IPS DF 19.7 (cell line): ENCODE measurements at regions not wholly inside any gene's neighbourhood (a gene's known extent, or its start where the extent isn't known, plus 50 kb on each side); places are given as distances from the start of the nearest gene placed in this dataset.
"Not testable (repeated sequence)": the region's sequence is repeated elsewhere in the genome, so short reads cannot be mapped to it uniquely, and the experiment has no call there.

Experiments
- DNase-seq: peaks from one replicate; pipeline ENCODE4 v3.0.0-alpha.2; 2013; ENCODE audit warnings: low read depth, low spot score

DNA sequence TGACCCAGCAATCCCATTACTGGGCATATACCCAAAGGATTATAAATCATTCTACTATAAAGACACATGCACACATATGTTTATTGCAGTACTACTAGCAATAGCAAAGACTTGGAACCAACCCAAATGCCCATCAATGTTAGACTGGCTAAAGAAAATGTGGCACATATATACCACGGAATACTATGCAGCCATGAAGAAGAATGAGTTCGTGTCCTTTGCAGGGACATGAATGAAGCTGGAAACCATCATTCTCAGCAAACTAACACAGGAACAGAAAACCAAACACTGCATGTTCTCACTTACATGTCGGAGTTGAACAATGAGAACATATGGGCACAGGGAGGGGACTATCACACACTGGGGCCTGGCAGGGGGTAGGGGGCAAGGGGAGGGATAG lies 183.0 kb downstream of the HACE1 start:
- not testable (repeated sequence) for DNase-seq

- not testable (repeated sequence) for DNase-seq
Measured at GRCh38 chr6:104675161-104675560, 184.6 kb downstream of the HACE1 start.

- not testable (repeated sequence) for DNase-seq
Measured at GRCh38 chr6:104673078-104673477, 186.6 kb downstream of the HACE1 start.

DNA sequence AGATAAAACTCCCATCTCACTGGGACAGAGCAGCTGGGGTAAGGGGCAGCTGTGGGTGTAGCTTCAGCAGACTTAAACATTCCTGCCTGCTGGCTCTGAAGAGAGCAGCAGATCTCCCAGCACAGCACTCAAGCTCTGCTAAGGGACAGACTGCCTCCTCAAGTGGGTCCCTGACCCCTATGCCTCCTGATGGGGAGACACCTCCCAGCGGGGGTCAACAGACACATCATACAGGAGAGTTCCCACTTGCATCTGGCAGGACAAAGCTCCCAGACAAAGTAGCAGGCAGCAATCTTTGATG lies 188.2 kb downstream of the HACE1 start:
- not testable (repeated sequence) for DNase-seq

GRCh38 chr6:104670834-104671590 lies 188.7 kb downstream of the HACE1 start:
- not testable (repeated sequence) for DNase-seq

- no peak for DNase-seq
Measured at GRCh38 chr6:104669483-104669882, 190.2 kb downstream of the HACE1 start.

- DNase-seq, result no peak
Measured at GRCh38 chr6:104656235-104656634, 203.5 kb downstream of the HACE1 start.

DNA sequence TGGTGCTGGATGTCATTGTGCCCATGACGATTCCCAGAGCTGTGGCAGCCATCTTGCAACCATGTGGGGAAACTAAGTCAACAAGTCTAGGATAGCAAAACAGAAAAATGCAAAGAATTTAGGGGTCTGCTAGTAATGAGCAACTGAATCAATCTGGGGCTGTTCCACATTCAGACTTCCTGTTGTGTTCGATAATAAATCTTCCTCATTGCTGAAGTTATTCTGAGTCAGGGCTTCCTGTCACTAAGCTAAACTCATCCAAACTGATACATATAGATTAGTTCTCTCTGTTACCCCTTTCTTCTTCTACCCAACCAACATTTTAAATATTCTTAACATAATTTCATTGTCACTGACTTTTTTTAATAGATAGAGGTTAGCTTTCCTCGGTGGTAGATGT lies 205.9 kb downstream of the HACE1 start:
- no peak for DNase-seq

GRCh38 chr6:104648347-104648746 lies 211.4 kb downstream of the HACE1 start:
- no peak for DNase-seq

DNA sequence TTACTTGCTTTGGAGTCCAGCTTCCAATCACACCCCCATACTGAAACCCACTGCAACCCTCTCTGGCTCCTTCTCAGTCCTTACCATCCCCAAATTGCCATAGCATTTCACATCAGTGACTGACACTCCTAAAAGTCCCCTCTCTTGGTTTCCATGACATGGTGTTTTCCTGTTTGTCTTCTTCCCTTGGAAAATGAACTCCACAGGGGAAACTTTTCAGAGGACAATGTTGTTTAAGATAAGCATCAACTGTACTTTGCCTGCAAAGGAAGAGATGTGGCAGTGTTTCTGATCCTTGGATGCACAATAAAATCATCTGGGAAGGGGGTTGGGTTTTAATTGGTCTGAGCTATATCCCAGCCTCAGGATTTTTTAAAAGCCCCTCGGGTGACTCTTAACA lies 214.9 kb downstream of the HACE1 start:
- no peak for DNase-seq

DNA sequence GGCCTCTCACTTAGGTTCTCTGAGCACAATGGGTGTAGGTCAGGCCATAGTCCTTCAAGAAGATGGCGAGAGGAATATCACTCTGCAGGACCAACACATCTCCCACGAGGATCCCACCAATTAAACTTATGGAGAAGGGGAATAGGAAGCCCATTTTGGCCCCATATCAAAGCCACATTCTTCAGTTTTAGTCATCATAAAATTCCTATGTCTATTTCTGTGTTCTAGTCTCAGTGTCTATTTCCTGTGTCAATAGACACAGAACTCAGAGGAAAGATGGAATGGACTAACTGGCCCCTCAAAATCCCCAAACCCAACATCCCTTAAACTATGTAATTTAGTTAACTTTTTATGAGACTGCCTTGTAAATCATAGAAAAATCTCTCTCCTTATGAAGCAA lies 216.8 kb downstream of the HACE1 start:
- DNase-seq, result no peak

- no peak for DNase-seq
Measured at GRCh38 chr6:104640761-104641160, 219.0 kb downstream of the HACE1 start.

- no peak for DNase-seq
Measured at GRCh38 chr6:104640150-104640700, 219.5 kb downstream of the HACE1 start.

DNA sequence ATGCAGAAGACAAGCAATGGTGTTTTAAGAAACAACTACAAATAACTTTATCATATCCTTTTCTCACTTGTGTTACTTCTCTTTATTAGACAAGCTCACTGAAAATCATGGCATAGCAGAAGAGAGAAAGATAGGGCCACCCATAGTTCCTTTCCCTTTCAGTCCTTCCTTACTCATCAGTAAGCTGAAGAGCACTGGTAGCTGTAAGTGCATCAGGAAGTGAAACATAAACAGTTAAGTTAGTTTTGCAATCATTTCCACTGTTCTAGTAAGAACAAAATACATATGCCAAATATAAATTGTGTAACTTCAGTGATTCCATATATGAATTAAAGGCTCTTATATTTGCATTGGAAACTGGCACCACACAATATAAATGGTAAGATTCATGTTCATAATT lies 220.1 kb downstream of the HACE1 start:
- DNase-seq, result no peak

DNA sequence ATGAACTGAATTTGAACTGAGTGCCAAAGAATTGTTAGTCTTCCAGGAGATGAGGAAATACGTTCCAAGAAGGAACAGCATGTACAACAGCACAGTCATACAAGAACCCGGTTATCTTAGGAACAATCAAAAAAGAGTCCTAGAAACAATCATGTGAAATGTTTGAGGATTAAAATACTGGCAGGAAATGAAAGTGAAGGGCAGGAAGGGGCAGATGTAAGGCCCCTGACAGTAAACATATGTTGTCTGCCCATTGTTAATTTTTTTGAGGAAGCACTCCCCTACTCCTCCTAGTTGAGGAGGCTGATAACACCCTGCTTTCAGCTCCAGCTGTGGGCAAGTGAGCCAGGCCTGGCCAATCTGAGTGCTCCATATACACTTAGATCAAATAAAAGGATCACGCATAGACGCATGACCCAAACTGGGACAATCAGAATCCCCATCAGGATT lies 220.9 kb downstream of the HACE1 start:
- no peak for DNase-seq

- DNase-seq, result no peak
Measured at GRCh38 chr6:104633125-104633524, 226.6 kb downstream of the HACE1 start.

GRCh38 chr6:104632588-104632987 lies 227.1 kb downstream of the HACE1 start:
- no peak for DNase-seq

DNA sequence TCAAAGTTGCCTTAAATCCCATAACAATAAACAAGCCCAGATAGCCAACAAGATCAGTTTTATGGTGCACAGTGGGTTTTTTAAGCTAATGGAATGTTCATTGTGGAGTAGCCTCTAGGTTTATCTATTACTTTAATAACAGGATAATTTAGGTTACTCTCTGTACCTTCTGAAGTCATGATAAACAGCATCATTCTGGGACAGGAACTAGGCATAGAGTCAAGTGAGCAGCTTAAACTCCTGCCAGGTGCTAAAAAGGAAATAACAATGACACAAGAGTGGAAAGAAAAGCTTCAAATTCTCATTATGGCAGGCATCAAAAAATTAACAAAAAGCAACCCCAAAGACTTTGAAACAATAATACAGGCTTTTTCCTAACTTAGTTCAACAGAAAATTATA lies 228.8 kb downstream of the HACE1 start:
- DNase-seq, result no peak

DNA sequence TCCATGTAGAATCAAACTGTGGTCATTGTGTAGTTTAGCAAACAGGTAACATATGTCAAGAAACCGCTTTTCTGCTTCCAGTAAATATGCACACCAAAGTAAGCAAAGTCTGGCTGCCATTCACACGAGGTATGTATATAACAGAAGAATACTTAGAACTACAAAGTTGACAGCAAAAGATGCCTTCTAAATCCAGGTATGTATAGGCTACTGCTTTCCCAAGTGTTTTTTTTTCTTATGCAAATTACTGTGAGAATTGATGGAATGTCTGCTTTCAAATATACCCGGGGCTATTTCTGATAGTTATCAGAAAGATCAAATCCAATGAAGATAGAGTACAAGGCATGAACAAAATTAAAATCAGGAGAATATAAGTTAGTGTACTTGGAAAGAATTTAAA lies 229.2 kb downstream of the HACE1 start:
- no peak for DNase-seq

DNA sequence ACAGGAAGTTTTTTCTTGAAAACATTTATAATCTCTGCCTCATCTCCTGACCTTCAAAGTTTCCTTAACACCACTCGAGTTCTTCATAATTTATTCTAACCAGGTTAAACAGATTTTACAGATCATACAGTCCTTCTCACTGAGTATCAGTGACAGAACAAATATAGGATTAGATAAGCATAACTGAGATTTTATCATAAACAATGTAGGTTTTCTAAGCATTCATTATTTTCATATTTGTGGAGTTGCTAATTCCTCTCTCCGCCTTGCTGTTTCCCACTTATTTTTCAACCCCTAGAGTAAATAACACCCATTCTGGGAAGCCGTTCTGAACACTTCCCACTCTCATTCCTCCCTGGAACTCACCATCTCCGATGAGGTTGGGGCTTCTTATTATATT lies 229.9 kb downstream of the HACE1 start:
- no peak for DNase-seq

- no peak for DNase-seq
Measured at GRCh38 chr6:104625536-104625935, 234.2 kb downstream of the HACE1 start.

GRCh38 chr6:104623052-104623690 lies 236.5 kb downstream of the HACE1 start:
- no peak for DNase-seq

DNA sequence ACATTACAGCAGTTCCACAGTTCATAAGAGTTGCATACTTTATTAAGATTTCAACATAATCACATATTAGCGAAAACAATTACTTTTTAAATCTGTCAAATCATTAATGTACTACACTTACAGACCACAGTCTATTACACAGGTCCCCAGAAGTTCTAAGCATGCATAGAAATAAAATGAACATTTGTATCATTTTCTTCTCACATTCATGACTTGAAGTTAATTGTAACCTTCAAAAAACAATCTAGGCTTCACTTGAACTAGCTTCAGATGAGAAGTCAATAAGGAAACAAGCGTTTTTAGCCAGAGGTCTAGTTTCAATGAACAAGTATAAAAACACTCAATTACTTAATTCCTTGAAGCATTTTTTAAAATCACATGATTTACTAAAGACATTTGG lies 238.3 kb downstream of the HACE1 start:
- DNase-seq, result no peak
